Chondrocyte (in vitro differentiated cells): ENCODE measurements at regions not wholly inside any gene's neighbourhood (a gene's known extent, or its start where the extent isn't known, plus 50 kb on each side); places are given as distances from the start of the nearest gene placed in this dataset.

Experiments
- DNase-seq: peaks from one replicate; pipeline ENCODE4 v3.0.0; 2021; ENCODE audit warnings: mixed read lengths, low spot score
- H3K27ac Mint-ChIP-seq: one replicate; pipeline ENCODE4 v1.8.0; 2021; ENCODE audit warnings: mild to moderate bottlenecking, moderate library complexity, mixed read lengths; ENCODE audit not compliant: unreplicated experiment
- H3K27me3 Mint-ChIP-seq: 2 replicates; pipeline ENCODE4 v1.8.0; 2021; ENCODE audit warnings: low read depth, mixed read lengths
- H3K36me3 Mint-ChIP-seq: 2 replicates; pipeline ENCODE4 v1.8.0; 2021; ENCODE audit warnings: low read depth, mixed read lengths
- H3K4me1 Mint-ChIP-seq: 2 replicates; pipeline ENCODE4 v1.8.0; 2021; ENCODE audit warnings: low read depth, mild to moderate bottlenecking, mixed read lengths
- H3K4me3 Mint-ChIP-seq: one replicate; pipeline ENCODE4 v1.8.0; 2021; ENCODE audit warnings: mild to moderate bottlenecking, moderate library complexity, mixed read lengths; ENCODE audit not compliant: unreplicated experiment
- H3K9me3 Mint-ChIP-seq: 2 replicates; pipeline ENCODE4 v1.8.0; 2021; ENCODE audit warnings: low read depth, mixed read lengths
- TF ChIP-seq, protein P1 (sequence below): fragments of 200-600 bp; sonication (generic); IDR thresholded peaks from 2 replicates; pipeline ENCODE4 v1.5.0; 2021; ENCODE audit warnings: antibody characterized with exemption, mild to moderate bottlenecking, moderate library complexity

DNA sequence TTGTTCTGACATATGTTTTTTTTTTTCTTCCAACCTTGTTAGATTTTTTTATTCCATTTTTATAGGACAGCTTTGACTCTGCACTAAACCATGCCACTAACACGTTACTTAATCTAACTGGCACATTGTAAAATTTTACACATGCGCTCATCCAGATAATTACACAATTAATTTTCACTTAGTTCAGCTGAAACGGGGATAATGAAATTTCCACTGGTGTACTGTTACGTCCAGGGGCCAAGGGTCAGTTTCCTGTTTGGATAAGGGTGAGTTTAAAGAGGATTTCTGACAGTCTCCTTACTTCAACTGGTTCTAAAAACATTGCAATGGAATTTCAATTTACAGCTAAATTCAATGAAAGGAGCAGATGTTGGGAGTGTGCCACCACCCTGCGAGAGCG is 221.8 kb upstream of the CEP162 start:
- DNase-seq: no peak
- no peaks in the 10 kb centered on the region for H3K9me3 Mint-ChIP-seq
- H3K27ac Mint-ChIP-seq: no peak overlapping the region
- TF ChIP-seq, protein P1, sequence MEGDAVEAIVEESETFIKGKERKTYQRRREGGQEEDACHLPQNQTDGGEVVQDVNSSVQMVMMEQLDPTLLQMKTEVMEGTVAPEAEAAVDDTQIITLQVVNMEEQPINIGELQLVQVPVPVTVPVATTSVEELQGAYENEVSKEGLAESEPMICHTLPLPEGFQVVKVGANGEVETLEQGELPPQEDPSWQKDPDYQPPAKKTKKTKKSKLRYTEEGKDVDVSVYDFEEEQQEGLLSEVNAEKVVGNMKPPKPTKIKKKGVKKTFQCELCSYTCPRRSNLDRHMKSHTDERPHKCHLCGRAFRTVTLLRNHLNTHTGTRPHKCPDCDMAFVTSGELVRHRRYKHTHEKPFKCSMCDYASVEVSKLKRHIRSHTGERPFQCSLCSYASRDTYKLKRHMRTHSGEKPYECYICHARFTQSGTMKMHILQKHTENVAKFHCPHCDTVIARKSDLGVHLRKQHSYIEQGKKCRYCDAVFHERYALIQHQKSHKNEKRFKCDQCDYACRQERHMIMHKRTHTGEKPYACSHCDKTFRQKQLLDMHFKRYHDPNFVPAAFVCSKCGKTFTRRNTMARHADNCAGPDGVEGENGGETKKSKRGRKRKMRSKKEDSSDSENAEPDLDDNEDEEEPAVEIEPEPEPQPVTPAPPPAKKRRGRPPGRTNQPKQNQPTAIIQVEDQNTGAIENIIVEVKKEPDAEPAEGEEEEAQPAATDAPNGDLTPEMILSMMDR: no peak
- H3K4me3 Mint-ChIP-seq: no peak overlapping the region
- H3K27me3 Mint-ChIP-seq: no peaks in the 10 kb centered on the region
- H3K4me1 Mint-ChIP-seq: peaks cover 21% of the 10 kb centered on the region
- H3K36me3 Mint-ChIP-seq: no peaks in the 10 kb centered on the region

DNA sequence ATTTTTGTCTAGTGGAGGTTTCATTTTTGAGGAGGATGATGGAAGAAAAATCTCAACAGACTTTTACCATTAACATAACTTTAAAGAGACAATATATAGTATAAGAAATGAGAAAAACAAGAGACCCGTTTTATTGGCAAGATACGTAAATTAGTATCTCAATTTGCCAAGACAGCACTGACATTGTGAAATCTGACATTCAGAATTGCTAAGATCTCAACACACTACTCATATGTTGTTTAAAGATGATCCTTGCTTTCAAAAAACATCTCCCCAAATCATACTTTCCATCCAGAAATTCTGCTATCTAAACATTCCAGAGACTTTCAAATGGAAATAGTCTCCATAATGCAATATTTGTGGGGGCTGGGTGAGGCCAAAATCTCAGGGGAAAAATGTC is 220.9 kb upstream of the CEP162 start:
- H3K4me3 Mint-ChIP-seq: no peak overlapping the region
- no peaks in the 10 kb centered on the region for H3K27me3 Mint-ChIP-seq
- DNase-seq: no peak
- H3K9me3 Mint-ChIP-seq: no peaks in the 10 kb centered on the region
- H3K36me3 Mint-ChIP-seq: no peaks in the 10 kb centered on the region
- H3K27ac Mint-ChIP-seq: no peak overlapping the region
- H3K4me1 Mint-ChIP-seq: peaks cover 21% of the 10 kb centered on the region
- TF ChIP-seq, protein P1: no peak

DNA sequence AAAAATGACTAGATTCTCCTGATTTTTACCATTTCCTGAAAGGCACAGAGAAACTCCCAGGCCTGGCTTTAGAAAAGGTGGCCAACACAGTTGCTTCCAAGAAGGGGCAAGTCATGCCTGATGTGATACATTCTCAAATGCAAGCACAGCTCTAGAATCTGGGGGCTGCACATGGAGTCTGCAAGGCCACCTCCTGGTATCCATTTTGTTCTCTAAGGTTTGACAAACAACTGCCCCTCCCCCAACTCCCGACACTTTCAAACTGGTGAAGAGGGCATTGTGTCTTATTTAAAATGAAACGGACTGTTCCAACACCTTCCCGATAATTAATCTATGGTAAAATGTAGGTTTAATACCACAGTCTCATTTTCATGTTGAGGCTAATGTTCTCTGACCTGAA is 220.2 kb upstream of the CEP162 start:
- TF ChIP-seq, protein P1: no peak
- DNase-seq: no peak
- Mint-ChIP-seq H3K4me1 (peaks cover 21% of the 10 kb centered on the region), H3K36me3 (no peaks in the 10 kb centered on the region), H3K4me3 (no peak overlapping the region), H3K27me3 (no peaks in the 10 kb centered on the region), H3K9me3 (no peaks in the 10 kb centered on the region), H3K27ac (no peak overlapping the region)

DNA sequence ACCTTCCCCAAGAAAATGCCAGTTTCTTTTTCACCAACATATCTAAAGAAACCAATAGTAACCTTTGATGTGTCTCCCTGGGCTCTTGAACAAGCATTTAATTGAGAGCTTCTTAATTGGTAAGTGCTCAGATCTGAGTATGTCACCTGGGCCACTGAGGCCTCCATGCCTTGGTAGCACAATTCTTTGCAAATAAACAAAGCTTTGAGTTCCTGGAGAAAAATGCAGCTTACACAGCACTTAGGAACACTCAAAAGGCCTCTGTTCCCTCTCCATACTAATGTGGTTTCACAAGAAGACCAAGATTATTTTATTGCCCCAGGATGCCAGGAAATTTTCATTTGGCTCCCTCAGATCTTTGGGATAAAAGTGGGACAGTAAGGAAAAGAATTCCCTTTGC is 217.6 kb upstream of the CEP162 start:
- Mint-ChIP-seq H3K4me3 (no peak overlapping the region), H3K36me3 (no peaks in the 10 kb centered on the region), H3K9me3 (no peaks in the 10 kb centered on the region), H3K27me3 (no peaks in the 10 kb centered on the region), H3K4me1 (peaks cover 21% of the 10 kb centered on the region), H3K27ac (no peak overlapping the region)
- TF ChIP-seq, protein P1: no peak
- no peak for DNase-seq

DNA sequence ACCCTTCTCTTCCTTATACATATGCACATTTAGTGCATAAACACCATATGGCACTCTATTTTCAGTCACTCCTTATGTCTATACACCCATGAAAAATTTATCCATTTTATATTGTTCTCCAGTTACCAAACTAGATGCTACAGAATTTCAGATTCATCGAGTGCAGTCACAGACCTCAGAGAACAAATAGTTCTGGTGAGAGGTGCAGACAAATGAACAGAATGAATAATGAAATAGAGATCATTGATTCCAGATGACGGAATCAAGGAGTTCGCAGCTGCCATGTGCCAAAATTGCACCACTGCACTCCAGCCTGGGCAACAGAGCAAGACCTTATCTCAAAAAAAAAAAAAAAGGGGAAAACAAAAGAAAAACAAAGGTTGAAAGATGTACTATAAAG is 214.8 kb upstream of the CEP162 start:
- H3K27me3 Mint-ChIP-seq: no peaks in the 10 kb centered on the region
- no peak overlapping the region for H3K27ac Mint-ChIP-seq
- no peaks in the 10 kb centered on the region for H3K4me1 Mint-ChIP-seq
- H3K9me3 Mint-ChIP-seq: no peaks in the 10 kb centered on the region
- H3K36me3 Mint-ChIP-seq: no peaks in the 10 kb centered on the region
- H3K4me3 Mint-ChIP-seq: no peak overlapping the region
- TF ChIP-seq, protein P1: no peak
- DNase-seq: no peak
